Globus pallidus (tissue), 1 donor: ENCODE measurements at regions not wholly inside any gene's neighbourhood (a gene's known extent, or its start where the extent isn't known, plus 50 kb on each side); places are given as distances from the start of the nearest gene placed in this dataset.
A peak's percentile ranks its signal among the peaks of the same experiment; 100 is the strongest.

Experiments used
- DNase-seq: peaks from one replicate; pipeline ENCODE4 v3.0.0-alpha.2; 2015; ENCODE audit warnings: low spot score

- DNase-seq, result no peak
These were observed 109.2 kb upstream of the VRK2 start for GRCh38 chr2:57937456-57937855.

DNA sequence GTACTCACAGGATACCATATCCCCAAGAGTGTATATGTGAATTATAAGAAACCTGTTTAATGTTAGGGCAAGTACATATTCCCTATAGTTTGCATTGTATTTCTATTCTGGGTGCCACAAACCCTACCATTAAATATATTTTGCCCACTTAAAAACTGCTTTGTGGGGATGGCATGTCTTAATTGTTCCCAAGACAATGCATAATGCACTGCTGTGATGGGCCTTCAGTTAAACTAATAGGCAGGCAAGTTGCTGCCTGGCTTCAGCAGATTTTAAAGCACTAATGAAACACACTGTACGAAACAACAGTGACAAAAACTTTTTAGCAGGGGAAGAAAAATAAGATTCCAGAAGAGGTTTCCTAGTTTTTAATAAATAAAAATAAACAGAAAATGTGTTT lies 104.8 kb upstream of the VRK2 start:
- no peak for DNase-seq

GRCh38 chr2:57943315-57943714 lies 103.3 kb upstream of the VRK2 start:
- DNase-seq, result no peak

- peak; percentile 24 for DNase-seq
These were observed 99.2 kb upstream of the VRK2 start for GRCh38 chr2:57947398-57947797.

- DNase-seq, result no peak
These were observed 92.6 kb upstream of the VRK2 start for GRCh38 chr2:57954020-57954419.

DNA sequence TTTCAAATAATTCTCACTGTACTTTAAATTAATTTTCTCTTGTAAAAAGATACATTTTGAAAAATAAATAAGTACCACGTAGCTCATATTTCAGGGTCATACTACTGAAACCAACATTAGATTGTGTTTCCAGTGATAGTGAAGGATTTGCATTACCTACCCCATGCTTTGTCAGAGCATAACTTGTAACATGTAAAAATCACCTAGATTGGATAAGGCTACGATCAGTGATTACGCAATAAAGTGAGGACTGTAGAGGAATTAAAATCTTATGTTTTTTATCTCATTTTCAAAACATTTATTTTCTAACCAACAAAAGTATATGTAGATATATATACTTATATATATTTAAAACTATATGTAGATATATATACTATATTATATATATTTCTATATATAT lies 89.4 kb upstream of the VRK2 start:
- DNase-seq, result no peak

GRCh38 chr2:57959390-57959789 lies 87.2 kb upstream of the VRK2 start:
- no peak for DNase-seq

- no peak for DNase-seq
These were observed 83.7 kb upstream of the VRK2 start for GRCh38 chr2:57962861-57963260.

DNA sequence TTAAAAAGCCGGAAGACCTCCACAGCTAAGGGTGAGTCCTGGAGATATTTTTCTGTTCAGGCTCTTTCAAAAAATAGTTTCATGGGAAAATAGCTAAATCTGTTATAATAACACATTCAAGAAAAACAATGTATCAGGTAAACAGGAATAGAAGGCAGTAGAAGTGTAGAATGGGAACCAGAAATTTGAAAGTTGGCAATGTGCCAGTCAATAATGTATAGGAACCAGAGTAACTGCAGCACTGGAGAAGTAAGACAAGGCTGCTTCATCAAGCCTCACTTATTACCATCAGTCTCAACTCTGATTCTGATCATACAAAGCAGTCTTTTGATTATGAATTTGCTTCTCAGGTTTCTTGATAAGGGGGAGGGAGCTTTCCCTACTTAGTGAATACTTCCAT lies 81.4 kb upstream of the VRK2 start:
- DNase-seq, result no peak

- no peak for DNase-seq
These were observed 80.6 kb upstream of the VRK2 start for GRCh38 chr2:57965961-57966360.

DNA sequence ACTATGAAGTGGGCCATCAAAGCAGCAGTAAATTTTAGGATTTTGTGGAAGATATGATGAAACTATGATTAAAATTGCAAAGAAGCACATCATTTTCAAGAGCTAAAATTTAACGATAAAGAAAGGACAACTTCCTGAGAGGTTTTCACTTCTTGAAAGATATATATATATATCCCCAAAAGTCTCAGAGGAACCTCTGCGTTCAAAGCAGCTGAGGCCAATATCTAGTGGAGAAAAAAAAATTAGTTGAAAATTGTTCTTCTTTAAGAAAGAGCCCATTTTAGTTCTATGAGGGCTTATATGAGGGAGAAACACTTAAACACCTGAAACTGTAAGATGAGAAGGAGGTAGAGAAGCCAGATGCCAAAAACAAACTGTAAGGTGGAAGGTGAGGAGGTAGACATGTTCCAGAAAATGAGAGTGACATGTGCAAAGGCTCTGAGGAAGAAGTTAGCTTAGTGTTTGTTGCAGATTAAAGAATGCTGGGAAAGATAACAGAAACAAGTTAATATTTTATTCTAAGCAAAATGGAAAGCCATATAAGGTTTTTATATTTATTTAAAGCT lies 72.9 kb upstream of the VRK2 start:
- no peak for DNase-seq

GRCh38 chr2:57979158-57979557 lies 67.4 kb upstream of the VRK2 start:
- no peak for DNase-seq

- DNase-seq, result no peak
These were observed 65.4 kb upstream of the VRK2 start for GRCh38 chr2:57981083-57981768.

- no peak for DNase-seq
These were observed 58.6 kb upstream of the VRK2 start for GRCh38 chr2:57987835-57988573.

GRCh38 chr2:57990118-57990725 lies 56.4 kb upstream of the VRK2 start:
- no peak for DNase-seq
